Hematopoietic multipotent progenitor cell treated with erythropoietin and hydrocortisone succinate and interleukin-3 and kit ligand, for 4 days (in vitro differentiated cells): ENCODE measurements at regions not wholly inside any gene's neighbourhood (a gene's known extent, or its start where the extent isn't known, plus 50 kb on each side); places are given as distances from the start of the nearest gene placed in this dataset.
A peak's percentile ranks its signal among the peaks of the same experiment; 100 is the strongest.
"Not testable (repeated sequence)": the region's sequence is repeated elsewhere in the genome, so short reads cannot be mapped to it uniquely, and the experiment has no call there.

Experiments used
- DNase-seq: peaks from one replicate; pipeline ENCODE4 v3.0.0-alpha.2; 2015

DNA sequence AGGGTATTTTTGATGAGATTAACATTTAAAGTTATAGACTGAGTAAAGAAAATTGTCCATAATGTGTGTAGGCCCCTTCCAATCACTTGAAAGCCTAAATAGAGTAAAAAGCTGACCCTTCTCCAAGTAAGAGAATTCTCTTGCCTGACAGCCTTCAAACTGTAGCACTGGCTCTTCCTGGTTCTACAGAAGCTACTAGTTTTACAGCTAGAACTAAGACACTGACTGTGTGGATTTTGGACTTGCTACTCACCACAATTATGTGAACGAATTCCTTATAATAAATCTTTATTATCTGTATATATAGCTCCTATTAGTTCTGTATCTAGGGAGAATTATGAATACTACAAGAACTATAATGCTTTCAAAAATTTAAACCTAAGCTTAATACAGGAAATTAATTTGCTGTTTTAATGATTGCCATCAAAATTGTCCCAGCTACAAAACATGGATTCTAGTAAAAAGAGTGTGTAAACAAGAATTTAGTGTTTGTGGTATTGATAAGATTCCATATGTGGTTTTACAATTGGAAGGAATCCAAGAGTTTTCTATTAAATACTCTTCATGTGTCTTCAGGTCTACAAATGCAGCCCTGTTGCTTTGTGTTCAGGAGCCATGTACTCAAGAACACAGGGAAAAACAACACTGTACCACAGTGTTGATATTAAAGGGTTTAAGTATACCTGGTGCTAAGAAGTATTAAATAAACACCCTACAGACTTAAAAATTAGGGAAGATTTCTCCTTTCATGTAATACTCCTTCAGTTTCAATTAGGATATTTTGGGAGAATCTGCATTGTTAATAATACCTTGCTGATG is 366.5 kb downstream of the CXXC4 start:
- no peak for DNase-seq

GRCh38 chr4:104123021-104123420 is 371.7 kb downstream of the CXXC4 start:
- no peak for DNase-seq

DNA sequence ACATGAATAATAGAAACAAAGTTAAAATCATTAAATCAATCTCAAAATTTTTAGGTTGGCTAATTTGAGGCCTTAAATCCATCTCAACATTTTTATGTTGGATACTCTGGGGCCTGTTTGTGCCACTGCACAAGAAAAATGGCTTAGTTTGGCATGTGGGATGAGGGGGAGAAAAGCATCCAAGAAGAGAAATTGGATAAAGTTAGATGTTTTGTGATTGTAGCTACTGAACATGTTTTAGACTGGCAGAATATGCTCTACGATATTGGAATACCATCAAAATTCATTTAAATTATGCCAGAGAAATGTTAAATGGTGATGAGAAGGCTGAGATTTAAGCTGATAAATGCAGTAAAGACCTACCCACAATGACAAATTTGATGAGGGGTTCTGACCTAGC is 376.9 kb downstream of the CXXC4 start:
- DNase-seq = no peak

- DNase-seq = no peak
Measured at GRCh38 chr4:104113850-104114249, 380.8 kb downstream of the CXXC4 start.

DNA sequence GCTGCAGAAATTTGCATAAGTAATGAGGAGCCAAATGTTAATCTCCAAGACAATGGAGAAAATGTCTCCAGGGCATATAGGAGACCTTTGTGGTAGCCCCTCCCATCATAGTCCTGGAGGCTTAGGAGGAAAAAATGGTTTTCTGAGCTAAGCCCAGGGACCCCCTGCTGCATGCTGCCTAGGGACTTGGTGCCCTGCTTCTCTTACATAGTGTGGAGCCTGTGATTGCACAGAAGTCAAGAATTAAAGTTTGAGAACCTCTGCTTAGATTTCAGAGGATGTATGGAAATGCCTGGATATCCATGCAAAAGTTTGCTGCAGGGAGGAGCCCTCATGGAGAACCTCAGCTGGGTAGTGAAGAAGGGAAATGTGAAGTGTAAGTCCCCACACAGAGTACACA is 379.4 kb upstream of the TACR3 start:
- DNase-seq = no peak

- DNase-seq = peak; percentile 2
Measured at GRCh38 chr4:104093247-104093646, 373.5 kb upstream of the TACR3 start.

- DNase-seq = no peak
Measured at GRCh38 chr4:104073229-104073628, 353.4 kb upstream of the TACR3 start.

DNA sequence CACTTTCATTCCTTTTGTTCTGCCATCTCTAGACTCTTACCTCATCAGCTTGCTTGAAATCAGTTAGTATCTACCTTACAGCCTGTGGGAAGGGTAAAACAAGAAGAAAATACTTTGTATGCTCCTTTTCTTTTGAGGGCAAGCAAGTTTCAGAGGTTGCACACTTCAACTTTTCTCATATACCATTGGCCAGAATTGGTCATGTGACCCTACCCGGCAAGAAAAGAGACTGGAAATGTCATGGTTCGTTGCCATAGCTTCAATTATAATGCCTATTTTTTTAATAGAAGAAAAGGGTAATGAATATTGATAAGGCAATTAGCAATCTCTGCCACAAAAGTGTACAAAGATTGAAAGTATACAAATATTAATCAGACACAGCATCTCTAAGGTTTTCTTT is 346.7 kb upstream of the TACR3 start:
- DNase-seq = no peak

GRCh38 chr4:104064646-104065577 is 345.1 kb upstream of the TACR3 start:
- peak; percentile 69 for DNase-seq

- no peak for DNase-seq
Measured at GRCh38 chr4:104063341-104063740, 343.6 kb upstream of the TACR3 start.

GRCh38 chr4:104044369-104044768 is 324.6 kb upstream of the TACR3 start:
- no peak for DNase-seq

DNA sequence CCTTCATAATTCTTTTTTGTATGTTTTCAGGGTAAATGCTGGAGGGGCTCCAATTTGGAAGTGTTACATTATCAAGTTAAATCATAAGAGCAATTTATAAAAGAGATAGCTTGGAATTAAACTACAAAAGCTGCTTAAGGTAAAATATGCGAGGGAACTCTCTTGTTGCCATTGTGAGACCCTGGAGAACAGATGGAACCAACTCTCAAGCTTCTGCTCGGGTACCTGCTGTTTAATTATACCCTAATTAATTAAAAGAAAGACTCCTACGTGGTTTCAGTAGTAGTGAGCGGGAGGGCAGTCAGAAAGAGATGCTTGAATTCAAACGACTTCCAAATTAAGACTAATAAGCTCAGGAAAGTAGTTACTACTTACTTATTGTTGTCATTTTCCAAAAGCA is 313.1 kb upstream of the TACR3 start:
- DNase-seq = no peak

GRCh38 chr4:104025251-104025650 is 305.5 kb upstream of the TACR3 start:
- DNase-seq = no peak

DNA sequence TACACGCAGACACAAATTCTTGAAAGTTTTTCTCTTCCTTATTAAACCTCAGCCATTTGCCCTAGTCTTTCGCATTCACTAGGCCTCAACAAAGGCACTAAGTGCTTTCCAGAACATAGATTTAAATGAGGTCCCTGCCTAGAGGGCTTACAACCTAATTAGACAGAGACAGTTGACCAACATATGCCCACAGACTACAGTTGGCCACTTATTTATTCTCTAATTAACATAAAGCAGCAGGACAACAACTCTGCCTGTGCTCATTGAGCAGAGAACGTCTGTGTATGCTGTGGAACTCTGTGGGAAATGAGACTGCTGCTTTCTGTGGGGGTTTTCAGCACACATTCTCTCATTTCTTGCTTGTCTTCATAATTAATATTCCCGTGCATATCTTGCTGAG is 303.0 kb upstream of the TACR3 start:
- DNase-seq = no peak

GRCh38 chr4:104022226-104022625 is 302.4 kb upstream of the TACR3 start:
- DNase-seq = no peak

GRCh38 chr4:104020641-104021040 is 300.9 kb upstream of the TACR3 start:
- no peak for DNase-seq

GRCh38 chr4:104017213-104017612 is 297.4 kb upstream of the TACR3 start:
- no peak for DNase-seq

DNA sequence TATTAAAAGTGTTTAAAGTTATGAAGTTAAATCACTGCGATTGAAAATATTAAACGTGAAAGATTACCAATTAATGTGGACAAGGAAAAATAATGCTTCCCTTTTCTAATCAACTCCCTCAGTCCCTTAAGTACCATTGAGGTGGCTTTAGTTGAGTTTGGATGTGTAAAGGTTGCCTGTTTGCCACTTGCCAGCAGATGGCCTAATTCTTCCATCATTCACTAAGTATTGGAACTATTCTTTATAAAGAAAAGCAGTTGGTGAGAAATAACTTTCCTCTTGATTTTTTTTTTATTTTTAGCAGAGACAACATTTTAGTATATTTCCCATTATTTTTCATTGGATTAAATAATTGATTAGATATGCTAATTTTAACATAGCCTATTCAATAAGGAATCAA is 295.9 kb upstream of the TACR3 start:
- peak; percentile 7 for DNase-seq

DNA sequence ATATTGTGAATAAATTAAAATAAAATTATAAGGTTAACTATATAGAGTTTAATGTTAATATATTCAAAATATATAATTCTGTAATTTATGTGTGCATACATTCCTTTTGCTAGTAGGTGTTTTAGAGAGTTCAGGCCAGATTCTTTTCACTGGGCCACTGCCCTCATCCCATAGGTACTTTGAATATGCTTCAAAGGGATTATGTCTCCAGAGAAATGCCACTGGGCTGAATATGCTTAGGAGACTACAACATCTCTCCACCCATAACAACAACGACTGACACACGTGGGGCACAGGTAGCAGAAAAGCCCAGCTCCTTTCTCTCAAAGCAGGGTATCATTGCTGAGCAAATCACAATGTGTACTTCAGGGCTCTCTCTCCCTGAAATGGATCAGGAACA is 290.9 kb upstream of the TACR3 start:
- no peak for DNase-seq

DNA sequence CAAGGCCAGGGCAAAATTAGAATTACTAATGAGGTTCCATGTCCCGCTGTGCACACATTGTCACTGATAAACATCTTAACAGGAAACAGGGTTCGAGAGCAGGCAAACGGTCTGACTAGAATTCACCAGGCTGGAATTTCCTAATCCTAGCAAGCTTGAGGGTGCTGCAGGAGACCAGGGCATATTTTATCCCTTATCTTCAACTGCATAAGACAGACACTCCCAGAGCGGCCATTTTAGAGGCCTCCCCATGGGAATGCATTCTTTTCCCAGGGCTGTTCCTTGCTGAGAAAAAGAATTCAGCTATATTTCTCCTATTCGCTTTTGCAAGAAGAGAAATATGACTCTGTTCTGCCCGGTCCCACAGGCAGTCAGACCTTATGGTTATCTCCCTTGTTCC is 282.5 kb upstream of the TACR3 start:
- DNase-seq = not testable (repeated sequence)

- no peak for DNase-seq
Measured at GRCh38 chr4:103998756-103999155, 279.0 kb upstream of the TACR3 start.

DNA sequence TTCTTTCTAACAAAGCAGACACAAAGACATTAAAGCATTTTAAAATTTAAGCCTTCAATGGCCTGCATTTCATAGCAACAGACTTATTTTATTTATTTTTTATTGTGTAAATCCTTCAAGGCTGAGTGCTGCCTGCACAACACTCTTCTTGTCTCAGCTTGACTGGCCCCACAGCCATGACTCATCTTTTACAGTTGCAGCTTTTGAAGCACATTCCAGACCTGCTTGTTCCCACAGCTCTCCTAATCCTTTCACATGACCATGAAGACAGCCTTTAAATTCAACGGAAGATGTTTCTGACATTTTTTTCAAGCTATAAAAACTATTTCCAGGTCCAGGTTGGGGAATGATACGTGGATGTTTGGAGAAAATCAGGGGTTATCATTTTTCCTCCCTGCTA is 276.9 kb upstream of the TACR3 start:
- DNase-seq = no peak

DNA sequence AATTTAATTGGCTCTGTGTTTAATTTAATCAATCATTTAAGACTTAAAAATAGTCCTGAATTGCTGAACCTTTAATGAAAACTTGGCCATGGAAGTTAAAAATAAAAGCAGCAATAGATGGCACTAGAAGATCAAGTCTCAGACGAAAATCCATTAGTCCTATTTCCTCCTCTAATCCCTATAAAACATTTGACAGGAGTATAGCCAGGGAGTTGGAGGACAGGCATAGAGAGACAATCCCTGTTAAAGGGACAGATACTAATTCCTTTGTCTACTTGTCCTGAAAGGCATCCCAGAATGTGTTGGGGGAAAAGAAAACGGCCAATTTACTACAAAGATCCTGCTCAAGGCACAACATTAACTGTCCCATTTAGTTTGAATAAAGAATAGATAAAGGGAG is 276.3 kb upstream of the TACR3 start:
- DNase-seq = no peak

DNA sequence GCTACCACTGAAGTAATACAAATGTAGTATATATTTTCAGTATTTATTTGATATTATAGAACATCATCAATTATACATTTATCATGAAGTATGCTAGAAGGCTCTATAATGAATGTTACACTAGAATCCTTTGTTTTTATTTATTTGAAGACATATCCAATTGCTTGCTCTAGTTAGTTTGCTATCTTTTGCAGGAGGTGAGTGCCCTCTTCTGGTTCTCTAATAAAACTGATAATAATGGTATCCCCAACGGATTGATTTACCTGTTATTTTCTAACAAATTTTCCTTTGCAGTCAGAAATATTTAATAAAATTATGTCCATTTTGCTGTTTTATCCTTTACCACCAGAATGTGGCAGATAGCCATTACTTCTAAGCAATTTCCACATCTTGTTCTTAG is 274.3 kb upstream of the TACR3 start:
- peak; percentile 6 for DNase-seq
